ENCODE measurements at regions not wholly inside any gene's neighbourhood (a gene's known extent, or its start where the extent isn't known, plus 50 kb on each side); places are given as distances from the start of the nearest gene placed in this dataset.
A peak's percentile ranks its signal among the peaks of the same experiment; 100 is the strongest.

DNA sequence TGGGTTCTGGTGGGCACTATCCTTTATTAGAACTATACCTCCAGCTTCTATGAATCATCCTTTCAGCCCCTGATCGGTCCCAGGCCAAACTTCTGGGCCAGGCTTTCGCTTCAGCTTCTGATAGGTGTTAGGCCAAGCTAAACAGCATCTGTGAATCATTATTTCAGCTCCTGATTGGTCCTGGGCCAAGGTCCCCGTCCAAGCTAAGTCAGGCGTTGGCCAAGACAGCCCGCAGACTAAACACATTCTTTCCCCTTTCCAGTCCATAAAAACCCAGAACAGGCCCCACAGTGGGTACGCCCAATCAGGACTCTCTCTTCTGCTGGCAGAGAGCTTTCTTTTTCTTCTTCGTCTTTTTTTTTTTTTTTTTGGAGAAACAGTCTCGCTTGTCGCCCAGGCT lies 1808.9 kb upstream of the SEL1L start:
- DNase-seq (ENCODE audit: low read depth in 2 of 3, low spot score in 1 of 3) = no peak

DNA sequence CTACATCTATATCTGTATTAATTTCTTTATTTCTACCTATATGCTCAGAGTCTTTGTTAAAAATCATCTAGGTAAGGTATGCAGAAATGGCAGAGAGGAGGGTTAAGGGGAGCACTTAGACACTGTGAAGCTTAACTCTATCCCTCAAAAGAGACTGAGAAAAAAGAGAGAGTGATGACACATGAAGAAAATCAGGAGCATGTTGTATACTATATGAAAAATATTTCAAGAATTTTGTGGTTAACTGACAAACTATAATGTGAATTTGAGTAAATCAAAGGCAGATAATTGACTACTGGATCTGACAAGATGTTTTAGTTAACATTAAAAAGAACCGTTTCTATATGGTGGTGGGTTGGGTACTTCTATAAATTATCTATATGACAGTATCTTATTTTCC lies 1814.2 kb upstream of the SEL1L start:
- DNase-seq (ENCODE audit: low read depth in 2 of 3, low spot score in 1 of 3) = no peak

DNA sequence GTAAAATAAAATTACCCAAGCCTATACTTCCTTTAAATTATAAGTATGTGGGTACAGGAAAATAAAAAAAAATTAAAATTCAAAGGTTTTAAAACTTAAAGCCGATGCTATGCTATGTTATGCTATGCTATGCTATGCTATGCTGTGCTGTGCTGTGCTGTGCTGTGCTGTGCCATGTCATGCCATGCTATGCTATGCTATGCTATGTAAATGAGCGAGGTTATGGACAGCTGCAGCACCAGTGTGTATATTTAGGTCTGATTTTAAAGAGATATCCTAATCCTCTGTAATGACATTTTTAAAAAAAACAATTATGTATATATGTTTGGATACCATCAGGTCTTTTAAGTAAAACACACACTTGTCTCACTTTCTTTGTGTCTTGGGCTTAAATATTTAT lies 1822.0 kb upstream of the SEL1L start:
- no peak for DNase-seq (ENCODE audit: low read depth in 2 of 3, low spot score in 1 of 3)

- no peak for DNase-seq (ENCODE audit: low read depth in 2 of 3, low spot score in 1 of 3)
Measured at GRCh38 chr14:83356080-83356479, 1822.4 kb upstream of the SEL1L start.

DNA sequence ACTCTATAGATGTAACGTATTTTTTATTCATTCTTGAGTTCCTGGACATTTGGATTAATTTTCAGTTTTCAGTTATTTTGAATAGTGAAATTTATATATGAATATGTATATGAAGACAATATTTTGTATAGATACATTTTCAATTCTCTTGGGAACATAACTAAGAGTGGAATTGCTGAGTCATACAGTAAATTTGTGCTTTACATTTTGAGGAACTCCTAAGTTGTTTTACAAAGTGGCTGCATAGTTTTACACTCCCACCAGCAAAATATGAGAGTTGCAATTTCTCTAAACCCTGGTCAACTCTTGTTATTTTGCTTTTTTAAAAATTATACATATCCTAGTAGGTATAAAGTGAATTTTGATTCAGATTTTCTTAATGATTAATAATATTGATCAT lies 1838.6 kb upstream of the SEL1L start:
- DNase-seq (ENCODE audit: low read depth in 2 of 3, low spot score in 1 of 3) = no peak

- DNase-seq (ENCODE audit: low read depth in 2 of 3, low spot score in 1 of 3) = no peak
Measured at GRCh38 chr14:83379436-83379835, 1845.8 kb upstream of the SEL1L start.

DNA sequence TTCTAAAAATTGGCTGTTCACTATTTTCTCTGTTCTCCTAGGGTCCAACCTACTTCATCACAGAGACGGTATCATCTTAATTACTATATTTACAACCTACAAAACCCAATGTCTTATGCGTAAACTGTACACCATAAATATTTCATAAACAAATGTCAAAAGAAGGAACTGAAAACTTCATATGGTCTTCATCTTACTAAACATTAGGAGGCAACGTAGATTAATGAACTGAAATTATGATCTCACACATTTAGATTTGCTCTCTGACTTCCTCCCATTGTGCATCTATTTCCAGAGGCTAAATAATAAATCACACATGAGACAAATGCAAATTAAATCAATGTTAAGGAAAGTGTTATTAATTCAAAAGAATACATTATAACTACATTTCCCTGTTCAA lies 1850.6 kb upstream of the SEL1L start:
- no peak for DNase-seq (ENCODE audit: low read depth in 2 of 3, low spot score in 1 of 3)

- no peak for DNase-seq (ENCODE audit: low read depth in 2 of 3, low spot score in 1 of 3)
Measured at GRCh38 chr14:83395321-83395720, 1861.7 kb upstream of the SEL1L start.

DNA sequence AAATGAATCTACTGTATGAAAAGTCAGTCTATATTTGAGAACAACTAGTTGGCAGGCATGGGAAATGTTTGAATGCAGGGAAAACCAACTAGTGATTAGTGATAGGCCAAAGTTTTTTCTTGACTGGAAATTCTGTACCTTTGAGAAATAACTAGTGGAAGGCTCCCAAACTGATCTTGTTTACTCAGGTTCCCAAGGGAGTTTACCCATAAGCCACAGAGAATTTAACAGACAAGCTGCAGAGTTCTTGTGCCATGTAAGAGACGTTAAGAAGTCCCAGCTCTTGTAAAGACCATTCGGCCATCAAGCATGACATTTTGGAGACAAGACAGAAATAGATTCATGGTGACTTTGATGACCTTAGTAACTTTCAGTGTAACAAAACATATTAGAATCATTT lies 1882.8 kb upstream of the SEL1L start:
- DNase-seq (ENCODE audit: low read depth in 2 of 3, low spot score in 1 of 3) = no peak

DNA sequence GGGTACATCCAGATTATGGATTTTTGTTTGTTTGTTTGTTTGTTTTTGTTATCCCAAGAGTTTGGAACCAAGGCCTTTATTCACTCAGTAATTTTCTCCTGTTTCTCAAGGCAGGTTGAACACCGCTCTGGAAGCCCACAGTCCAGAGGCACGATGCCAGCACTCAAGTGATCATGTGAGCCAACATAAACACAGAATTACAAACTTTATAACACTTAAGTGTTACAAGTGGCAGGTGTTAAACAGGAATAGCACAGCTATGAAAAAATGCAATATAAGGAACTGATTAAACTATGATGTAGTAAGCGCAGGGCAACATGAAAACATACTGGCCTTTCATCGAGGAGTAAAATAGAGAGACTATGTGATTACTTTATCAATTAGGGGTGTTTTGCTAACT lies 1885.8 kb upstream of the SEL1L start:
- no peak for DNase-seq (ENCODE audit: low read depth in 2 of 3, low spot score in 1 of 3)

- no peak for DNase-seq (ENCODE audit: low read depth in 2 of 3, low spot score in 1 of 3)
Measured at GRCh38 chr14:83421711-83422110, 1888.1 kb upstream of the SEL1L start.

- DNase-seq (ENCODE audit: low read depth in 2 of 3, low spot score in 1 of 3) = no peak
Measured at GRCh38 chr14:83425138-83425537, 1891.5 kb upstream of the SEL1L start.

GRCh38 chr14:83425706-83426105 lies 1892.1 kb upstream of the SEL1L start:
- DNase-seq (ENCODE audit: low read depth in 2 of 3, low spot score in 1 of 3) = no peak

DNA sequence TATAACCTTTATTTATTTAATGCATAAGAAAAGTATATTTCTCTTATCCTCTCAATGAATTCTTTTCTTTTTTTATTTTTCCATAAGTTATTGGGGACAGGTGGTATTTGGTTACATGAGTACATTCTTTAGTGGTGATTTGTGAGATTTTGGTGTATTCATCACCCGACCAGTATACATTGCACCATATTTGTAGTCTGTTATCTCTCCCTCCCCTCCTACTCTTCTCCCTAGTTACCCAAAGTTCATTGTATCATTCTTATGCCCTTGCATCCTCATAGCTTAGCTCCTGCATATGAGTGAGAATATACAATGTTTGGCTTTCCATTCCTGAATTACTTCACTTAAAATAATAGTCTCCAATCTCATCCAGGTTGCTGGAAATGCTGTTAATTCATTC lies 1900.0 kb upstream of the SEL1L start:
- DNase-seq (ENCODE audit: low read depth in 2 of 3, low spot score in 1 of 3) = no peak

- DNase-seq (ENCODE audit: low read depth in 2 of 3, low spot score in 1 of 3) = no peak
Measured at GRCh38 chr14:83441801-83442200, 1908.1 kb upstream of the SEL1L start.

DNA sequence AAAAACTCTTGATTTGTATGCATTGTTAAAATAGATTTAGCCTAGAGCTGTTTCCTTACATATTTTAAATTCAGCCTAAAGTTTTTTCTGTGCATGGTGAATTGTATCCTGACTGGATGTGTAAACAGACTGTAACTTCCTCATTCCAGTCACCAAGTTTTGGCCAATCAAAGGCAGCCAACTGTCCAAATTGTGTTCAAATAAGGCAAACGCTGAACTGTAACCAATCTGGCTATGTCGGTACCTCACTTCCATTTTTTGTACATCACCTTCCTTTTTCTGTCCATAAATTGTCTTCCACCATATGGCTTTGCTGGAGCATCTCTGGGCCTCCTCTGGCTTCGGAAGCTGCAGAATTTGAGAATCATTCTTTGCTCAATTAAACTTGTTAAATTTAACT lies 1921.9 kb upstream of the SEL1L start:
- DNase-seq (ENCODE audit: low read depth in 2 of 3, low spot score in 1 of 3) = no peak

GRCh38 chr14:83461521-83461920 lies 1927.9 kb upstream of the SEL1L start:
- DNase-seq (ENCODE audit: low read depth in 2 of 3, low spot score in 1 of 3) = no peak

DNA sequence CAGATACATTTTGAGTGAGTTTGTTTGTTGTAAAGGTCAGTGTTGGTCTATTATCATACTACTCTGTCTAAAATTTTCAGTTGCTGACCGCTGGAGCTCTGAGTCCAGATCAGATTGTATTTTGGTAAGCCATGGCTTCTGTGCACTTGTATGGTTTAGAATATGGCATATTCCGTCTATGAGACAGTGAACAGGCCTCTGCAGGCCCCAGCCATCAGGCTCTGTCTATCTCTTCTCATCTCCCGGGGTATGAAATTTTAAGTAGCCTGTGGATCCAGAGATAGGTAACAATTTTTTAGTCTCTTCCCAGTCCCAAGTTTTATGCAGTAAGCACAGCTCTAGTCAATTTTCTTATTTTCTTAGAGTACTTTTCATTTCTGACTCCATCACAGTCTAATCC lies 1929.1 kb upstream of the SEL1L start:
- no peak for DNase-seq (ENCODE audit: low read depth in 2 of 3, low spot score in 1 of 3)

- peak in 1 of 3 donors; percentile 1 for DNase-seq (ENCODE audit: low read depth in 2 of 3, low spot score in 1 of 3)
Measured at GRCh38 chr14:83463500-83464098, 1929.9 kb upstream of the SEL1L start.

DNA sequence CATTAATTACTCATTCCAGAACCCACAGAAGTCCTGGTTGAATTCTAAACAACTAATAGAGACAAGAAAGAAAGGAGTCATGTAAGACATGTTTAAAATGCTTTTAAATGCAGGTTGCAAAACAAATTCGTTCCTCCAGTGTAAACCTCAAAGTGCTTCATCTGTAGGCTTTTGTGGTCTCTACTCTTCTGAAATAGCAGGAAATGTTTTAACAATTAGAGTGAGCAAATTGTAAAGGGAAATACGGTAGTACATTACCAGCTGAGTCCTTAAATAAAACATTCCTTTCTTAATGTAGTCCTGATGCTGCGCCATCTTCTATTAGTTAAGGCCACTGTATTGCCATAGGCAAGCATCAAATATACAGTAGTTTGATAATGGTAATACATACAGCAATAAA lies 1934.2 kb upstream of the SEL1L start:
- DNase-seq (ENCODE audit: low read depth in 2 of 3, low spot score in 1 of 3) = no peak

GRCh38 chr14:83470466-83470865 lies 1936.8 kb upstream of the SEL1L start:
- no peak for DNase-seq (ENCODE audit: low read depth in 2 of 3, low spot score in 1 of 3)

GRCh38 chr14:83470959-83471695 lies 1937.5 kb upstream of the SEL1L start:
- DNase-seq (ENCODE audit: low read depth in 2 of 3, low spot score in 1 of 3) = no peak
